ENCODE measurements at regions not wholly inside any gene's neighbourhood (a gene's known extent, or its start where the extent isn't known, plus 50 kb on each side); places are given as distances from the start of the nearest gene placed in this dataset.

DNA sequence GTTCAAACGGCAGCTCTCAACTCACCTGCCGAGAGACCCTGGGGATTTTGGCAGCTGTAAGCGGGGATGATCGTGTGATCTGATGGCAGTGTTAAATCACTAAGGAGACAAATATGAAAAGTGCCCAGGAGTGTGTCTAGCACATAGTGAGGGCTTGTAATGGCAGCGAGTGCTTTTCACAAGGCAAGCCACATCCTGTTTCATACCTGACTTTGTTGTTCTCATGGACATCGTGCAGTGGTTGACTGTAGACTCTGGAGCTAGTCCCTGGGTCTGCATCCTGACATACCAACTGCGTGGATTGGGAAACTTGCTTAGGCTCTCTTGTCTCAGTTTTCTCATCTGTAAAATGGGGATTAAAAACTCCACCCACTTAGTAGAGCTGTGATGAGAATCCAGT, 148.5 kb downstream of the VRK1 start:
- ATAC-seq (ENCODE audit: low read depth): no peak

GRCh38 chr14:96949594-96949993, 152.4 kb downstream of the VRK1 start:
- Histone ChIP-seq H3K4me3 (ENCODE audit: severe bottlenecking) (no peak overlapping the region), H3K36me3 (ENCODE audit: low read depth) (peaks cover 14% of the 10 kb centered on the region), H3K9me3 (ENCODE audit: severe bottlenecking) (no peaks in the 10 kb centered on the region), H3K27ac (ENCODE audit: poor library complexity, severe bottlenecking) (no peak overlapping the region), H3K4me1 (ENCODE audit: insufficient read depth, poor library complexity, severe bottlenecking) (no peaks in the 10 kb centered on the region), H3K27me3 (ENCODE audit: insufficient read depth, poor library complexity, severe bottlenecking) (no peaks in the 10 kb centered on the region)
- DNase-seq (ENCODE audit: low spot score) (no peak), ATAC-seq (ENCODE audit: low read depth) (no peak)
- TF ChIP-seq CTCF (IDR thresholded peaks at IDR 0.05; ENCODE audit: poor library complexity, severe bottlenecking): no peak

More for the DNA sequence above, 148.5 kb downstream of the VRK1 start:
- Histone ChIP-seq H3K27ac (ENCODE audit: poor library complexity, severe bottlenecking) (no peak overlapping the region), H3K27me3 (ENCODE audit: insufficient read depth, poor library complexity, severe bottlenecking) (no peaks in the 10 kb centered on the region), H3K36me3 (ENCODE audit: low read depth) (peaks cover 9% of the 10 kb centered on the region), H3K4me3 (ENCODE audit: severe bottlenecking) (no peak overlapping the region), H3K4me1 (ENCODE audit: insufficient read depth, poor library complexity, severe bottlenecking) (no peaks in the 10 kb centered on the region), H3K9me3 (ENCODE audit: severe bottlenecking) (no peaks in the 10 kb centered on the region)
- no peak for TF ChIP-seq CTCF (IDR thresholded peaks at IDR 0.05; ENCODE audit: poor library complexity, severe bottlenecking)
- DNase-seq (ENCODE audit: low spot score): no peak

GRCh38 chr14:96951511-96951910, 154.3 kb downstream of the VRK1 start:
- TF ChIP-seq CTCF (IDR thresholded peaks at IDR 0.05; ENCODE audit: poor library complexity, severe bottlenecking): no peak
- DNase-seq (ENCODE audit: low spot score) (no peak), ATAC-seq (ENCODE audit: low read depth) (no peak)
- Histone ChIP-seq H3K27me3 (ENCODE audit: insufficient read depth, poor library complexity, severe bottlenecking) (no peaks in the 10 kb centered on the region), H3K36me3 (ENCODE audit: low read depth) (peaks cover 14% of the 10 kb centered on the region), H3K27ac (ENCODE audit: poor library complexity, severe bottlenecking) (no peak overlapping the region), H3K4me1 (ENCODE audit: insufficient read depth, poor library complexity, severe bottlenecking) (no peaks in the 10 kb centered on the region), H3K4me3 (ENCODE audit: severe bottlenecking) (no peak overlapping the region), H3K9me3 (ENCODE audit: severe bottlenecking) (no peaks in the 10 kb centered on the region)

- no peak for TF ChIP-seq CTCF (IDR thresholded peaks at IDR 0.05; ENCODE audit: poor library complexity, severe bottlenecking)
- Histone ChIP-seq H3K36me3 (ENCODE audit: low read depth) (0 out of 2 replicates have a peak, but pooled peaks cover 9% of the 10 kb centered on the region), H3K4me3 (ENCODE audit: severe bottlenecking) (no peak overlapping the region), H3K27me3 (ENCODE audit: insufficient read depth, poor library complexity, severe bottlenecking) (no peaks in the 10 kb centered on the region), H3K4me1 (ENCODE audit: insufficient read depth, poor library complexity, severe bottlenecking) (no peaks in the 10 kb centered on the region), H3K9me3 (ENCODE audit: severe bottlenecking) (no peaks in the 10 kb centered on the region), H3K27ac (ENCODE audit: poor library complexity, severe bottlenecking) (no peak overlapping the region)
- DNase-seq (ENCODE audit: low spot score) (no peak), ATAC-seq (ENCODE audit: low read depth) (no peak)
Observed at GRCh38 chr14:96953087-96953874, 156.1 kb downstream of the VRK1 start.

GRCh38 chr14:96953875-96954185, 156.6 kb downstream of the VRK1 start:
- no peak for TF ChIP-seq CTCF (IDR thresholded peaks at IDR 0.05; ENCODE audit: poor library complexity, severe bottlenecking)

More at GRCh38 chr14:96953875-96954185, 156.6 kb downstream of the VRK1 start:
- DNase-seq (ENCODE audit: low spot score) (no peak), ATAC-seq (ENCODE audit: low read depth) (no peak)
- H3K27me3 ChIP-seq (ENCODE audit: insufficient read depth, poor library complexity, severe bottlenecking): no peaks in the 10 kb centered on the region
- no peak overlapping the region for H3K4me3 ChIP-seq (ENCODE audit: severe bottlenecking)
- 0 out of 2 replicates have a peak, but pooled peaks cover 7% of the 10 kb centered on the region for H3K36me3 ChIP-seq (ENCODE audit: low read depth)
- H3K27ac ChIP-seq (ENCODE audit: poor library complexity, severe bottlenecking): no peak overlapping the region
- no peaks in the 10 kb centered on the region for H3K9me3 ChIP-seq (ENCODE audit: severe bottlenecking)
- no peaks in the 10 kb centered on the region for H3K4me1 ChIP-seq (ENCODE audit: insufficient read depth, poor library complexity, severe bottlenecking)

Data from RWPE2 (cell line).